ENCODE measurements at regions not wholly inside any gene's neighbourhood (a gene's known extent, or its start where the extent isn't known, plus 50 kb on each side); places are given as distances from the start of the nearest gene placed in this dataset.
"Not testable (repeated sequence)": the region's sequence is repeated elsewhere in the genome, so short reads cannot be mapped to it uniquely, and the experiment has no call there.

DNA sequence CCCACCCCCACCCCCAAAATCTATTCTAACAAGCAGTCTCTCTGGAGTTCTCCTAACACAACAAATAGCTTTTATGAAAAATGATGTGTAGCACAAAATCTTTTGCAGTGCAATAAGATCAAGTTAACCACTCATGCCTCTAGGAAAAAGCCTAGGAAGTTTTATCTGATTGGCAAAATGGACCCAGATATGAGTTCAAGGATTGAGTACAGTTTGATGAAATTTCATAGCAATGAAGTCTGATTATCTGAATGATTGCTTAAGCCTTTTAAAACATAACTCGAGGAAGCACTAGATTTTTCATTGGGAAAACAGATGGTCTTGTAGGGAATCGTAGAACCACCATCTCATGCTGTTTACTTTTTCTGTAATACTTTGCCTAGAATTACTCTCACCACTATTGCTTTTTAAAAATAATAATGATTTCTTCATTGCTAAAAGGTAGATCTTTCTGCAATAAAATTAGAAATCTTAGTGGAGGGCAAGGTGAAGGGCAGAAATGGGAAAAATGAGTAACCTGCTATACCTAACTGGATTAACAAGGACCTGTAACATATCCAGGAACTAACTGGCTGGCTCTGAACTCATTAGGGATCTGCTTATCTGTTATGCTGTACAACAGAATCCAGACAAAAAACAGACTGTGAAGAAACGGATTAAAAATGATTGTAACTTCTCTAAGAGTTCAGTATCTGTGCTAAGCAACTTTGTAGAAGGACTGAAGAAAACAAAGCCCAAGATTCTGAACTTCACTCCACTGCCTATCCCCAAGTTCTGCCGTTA is 73.7 kb upstream of the ETAA1 start:
- H3K27ac ChIP-seq: no peak overlapping the region
- no peaks in the 10 kb centered on the region for H3K9me3 ChIP-seq
- intact Hi-C loops (cut with DNase I): loop anchor here in 2 of 10 donors (5.0 to 10.0 kb wide), 2 partner anchors 786 to 879 kb away; no protein-coding TSS in a partner anchor
- WGBS, 2 donors: 51 to 54% methylated on average over 4 of the region's 4 CpGs
- DNase-seq: no peak
- H3K4me3 ChIP-seq: no peak overlapping the region
- H3K27me3 ChIP-seq: peaks cover 0 to 15% (median 6%) of the 10 kb centered on the region in 7 donors
- no peak for ATAC-seq
- TF ChIP-seq, protein P1, sequence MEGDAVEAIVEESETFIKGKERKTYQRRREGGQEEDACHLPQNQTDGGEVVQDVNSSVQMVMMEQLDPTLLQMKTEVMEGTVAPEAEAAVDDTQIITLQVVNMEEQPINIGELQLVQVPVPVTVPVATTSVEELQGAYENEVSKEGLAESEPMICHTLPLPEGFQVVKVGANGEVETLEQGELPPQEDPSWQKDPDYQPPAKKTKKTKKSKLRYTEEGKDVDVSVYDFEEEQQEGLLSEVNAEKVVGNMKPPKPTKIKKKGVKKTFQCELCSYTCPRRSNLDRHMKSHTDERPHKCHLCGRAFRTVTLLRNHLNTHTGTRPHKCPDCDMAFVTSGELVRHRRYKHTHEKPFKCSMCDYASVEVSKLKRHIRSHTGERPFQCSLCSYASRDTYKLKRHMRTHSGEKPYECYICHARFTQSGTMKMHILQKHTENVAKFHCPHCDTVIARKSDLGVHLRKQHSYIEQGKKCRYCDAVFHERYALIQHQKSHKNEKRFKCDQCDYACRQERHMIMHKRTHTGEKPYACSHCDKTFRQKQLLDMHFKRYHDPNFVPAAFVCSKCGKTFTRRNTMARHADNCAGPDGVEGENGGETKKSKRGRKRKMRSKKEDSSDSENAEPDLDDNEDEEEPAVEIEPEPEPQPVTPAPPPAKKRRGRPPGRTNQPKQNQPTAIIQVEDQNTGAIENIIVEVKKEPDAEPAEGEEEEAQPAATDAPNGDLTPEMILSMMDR (IDR thresholded peaks at IDR 0.05): no peak
- H3K36me3 ChIP-seq: no peaks in the 10 kb centered on the region
- peaks cover 0 to 9% (median 4%) of the 10 kb centered on the region in 9 donors for H3K4me1 ChIP-seq

DNA sequence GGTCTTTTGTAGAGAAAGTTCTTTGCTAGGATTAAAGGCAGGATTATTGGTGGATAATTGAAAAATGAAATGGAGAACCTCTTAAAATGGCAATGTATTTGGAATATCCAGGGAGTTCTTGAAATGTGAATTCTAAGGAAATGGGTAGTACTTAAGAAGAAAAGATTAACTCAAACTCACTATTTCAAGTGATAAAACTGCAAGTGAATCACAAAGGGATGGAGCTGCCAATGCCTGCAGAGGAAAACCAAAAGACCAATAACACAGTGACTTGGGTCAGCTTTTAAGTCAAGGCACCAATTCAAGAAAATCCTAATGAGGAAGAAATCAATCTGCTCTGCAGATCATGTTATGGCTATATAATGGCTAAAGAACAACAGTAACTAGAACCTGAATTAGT is 67.6 kb upstream of the ETAA1 start:
- DNase-seq: no peak
- TF ChIP-seq, protein P1 (IDR thresholded peaks at IDR 0.05): no peak
- Histone ChIP-seq H3K9me3 (no peaks in the 10 kb centered on the region), H3K27me3 (peaks cover 0 to 25% (median 4%) of the 10 kb centered on the region in 7 donors), H3K36me3 (no peaks in the 10 kb centered on the region), H3K27ac (no peak overlapping the region), H3K4me1 (no peaks in the 10 kb centered on the region), H3K4me3 (no peak overlapping the region)
- no peak for ATAC-seq
- intact Hi-C loops (cut with DNase I): loop anchor here in 1 of 10 donors (10.0 kb wide), 1 partner anchor 885 kb away; no protein-coding TSS in a partner anchor

DNA sequence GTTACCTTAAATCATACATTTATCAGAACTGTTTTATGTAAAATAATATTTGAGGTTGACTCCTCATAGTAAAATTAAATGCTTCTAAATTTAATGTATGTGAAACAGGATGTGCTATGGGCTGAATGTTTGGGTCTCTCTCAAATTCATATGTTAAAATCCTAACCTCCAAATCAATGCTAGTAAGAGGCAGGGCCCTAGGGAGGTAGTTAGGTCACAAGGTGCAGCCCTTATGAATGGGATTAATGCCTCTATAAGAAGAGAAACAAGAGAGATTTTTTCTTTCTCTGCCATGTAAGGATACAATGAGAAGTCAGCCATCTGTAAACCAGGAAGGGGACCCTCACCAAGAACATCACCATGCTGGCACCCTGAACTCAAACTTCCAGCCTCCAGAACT is 67.2 kb upstream of the ETAA1 start:
- H3K27ac ChIP-seq: no peak overlapping the region
- peaks cover 0 to 21% (median 4%) of the 10 kb centered on the region in 7 donors for H3K27me3 ChIP-seq
- H3K4me3 ChIP-seq: no peak overlapping the region
- ATAC-seq (no peak), DNase-seq (no peak)
- intact Hi-C loops (cut with DNase I): loop anchor here in 1 of 10 donors (10.0 kb wide), 1 partner anchor 885 kb away; no protein-coding TSS in a partner anchor
- H3K36me3 ChIP-seq: no peaks in the 10 kb centered on the region
- no peaks in the 10 kb centered on the region for H3K4me1 ChIP-seq
- H3K9me3 ChIP-seq: no peaks in the 10 kb centered on the region
- TF ChIP-seq, protein P1 (IDR thresholded peaks at IDR 0.05): no peak

DNA sequence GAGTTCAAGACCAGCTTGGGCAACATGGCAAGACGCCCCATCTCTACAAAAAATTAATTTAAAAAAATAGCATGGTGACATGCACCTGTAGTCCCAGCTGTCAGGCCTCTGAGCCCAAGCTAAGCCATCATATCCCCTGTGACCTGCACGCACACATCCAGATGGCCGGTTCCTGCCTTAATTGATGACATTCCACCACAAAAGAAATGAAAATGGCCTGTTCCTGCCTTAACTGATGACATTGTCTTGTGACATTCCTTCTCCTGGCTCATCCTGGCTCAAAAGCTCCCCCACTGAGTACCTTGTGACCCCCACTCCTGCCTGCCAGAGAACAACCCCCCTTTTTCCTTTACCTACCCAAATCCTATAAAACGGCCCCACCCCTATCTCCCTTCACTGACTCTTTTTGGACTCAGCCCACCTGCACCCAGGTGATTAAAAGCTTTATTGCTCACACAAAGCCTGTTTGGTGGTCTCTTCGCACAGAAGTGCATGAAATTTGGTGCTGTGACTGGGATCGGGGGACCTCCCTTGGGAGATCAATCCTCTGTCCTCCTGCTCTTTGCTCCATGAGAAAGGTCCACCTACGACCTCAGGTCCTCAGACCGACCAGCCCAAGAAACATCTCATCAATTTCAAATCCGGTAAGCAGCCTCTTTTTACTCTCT is 65.6 kb upstream of the ETAA1 start:
- peaks cover 0 to 17% (median 3%) of the 10 kb centered on the region in 7 donors for H3K27me3 ChIP-seq
- H3K4me1 ChIP-seq; ATAC-seq; intact Hi-C loops (cut with DNase I); DNase-seq; H3K9me3 ChIP-seq; H3K27ac ChIP-seq; H3K36me3 ChIP-seq; H3K4me3 ChIP-seq: not testable (repeated sequence)
- 88 to 89% methylated on average over 9 of the region's 9 CpGs for whole genome bisulfite sequencing, 2 donors
